RWPE2 (cell line): ENCODE measurements at regions not wholly inside any gene's neighbourhood (a gene's known extent, or its start where the extent isn't known, plus 50 kb on each side); places are given as distances from the start of the nearest gene placed in this dataset.

ENCODE experiments used
- ATAC-seq: fragments of 200-7000 bp; cut with Tn5 transposase; 3 replicates; pipeline ENCODE4 v1.9.1; 2021; ENCODE audit warnings: low read depth
- DNase-seq: peaks from one replicate; pipeline ENCODE4 v3.0.0-alpha.2; 2020; ENCODE audit warnings: low spot score
- H3K27ac ChIP-seq: fragments of 450-650 bp; 2 replicates; pipeline ENCODE4 v1.5.1; 2017; ENCODE audit warnings: mild to moderate bottlenecking; ENCODE audit not compliant: poor library complexity, severe bottlenecking
- H3K27me3 ChIP-seq: fragments of 250-450 bp; sonication (Bioruptor Pico); 2 replicates; pipeline ENCODE4 v1.5.1; 2021; ENCODE audit warnings: mild to moderate bottlenecking, moderate library complexity; ENCODE audit not compliant: insufficient read depth, poor library complexity, severe bottlenecking
- H3K36me3 ChIP-seq: fragments of 250-450 bp; sonication (Bioruptor Pico); 2 replicates; pipeline ENCODE4 v1.5.1; 2020; ENCODE audit warnings: low read depth, mild to moderate bottlenecking, moderate library complexity
- H3K4me1 ChIP-seq: fragments of 250-450 bp; sonication (Bioruptor Pico); 2 replicates; pipeline ENCODE4 v1.5.1; 2021; ENCODE audit warnings: mild to moderate bottlenecking, moderate library complexity; ENCODE audit not compliant: insufficient read depth, poor library complexity, severe bottlenecking
- H3K4me3 ChIP-seq: fragments of 250-450 bp; sonication (Bioruptor Pico); 2 replicates; pipeline ENCODE4 v1.5.1; 2021; ENCODE audit warnings: mild to moderate bottlenecking, moderate library complexity; ENCODE audit not compliant: severe bottlenecking
- H3K9me3 ChIP-seq: fragments of 250-450 bp; sonication (Bioruptor Pico); 2 replicates; pipeline ENCODE4 v1.5.1; 2021; ENCODE audit warnings: mild to moderate bottlenecking, moderate library complexity; ENCODE audit not compliant: severe bottlenecking
- TF ChIP-seq, protein P1 (sequence below): fragments of 450-650 bp; IDR thresholded peaks from one replicate; pipeline ENCODE4 v1.5.1; 2017; ENCODE audit warnings: mild to moderate bottlenecking, moderate library complexity; ENCODE audit not compliant: poor library complexity, severe bottlenecking

DNA sequence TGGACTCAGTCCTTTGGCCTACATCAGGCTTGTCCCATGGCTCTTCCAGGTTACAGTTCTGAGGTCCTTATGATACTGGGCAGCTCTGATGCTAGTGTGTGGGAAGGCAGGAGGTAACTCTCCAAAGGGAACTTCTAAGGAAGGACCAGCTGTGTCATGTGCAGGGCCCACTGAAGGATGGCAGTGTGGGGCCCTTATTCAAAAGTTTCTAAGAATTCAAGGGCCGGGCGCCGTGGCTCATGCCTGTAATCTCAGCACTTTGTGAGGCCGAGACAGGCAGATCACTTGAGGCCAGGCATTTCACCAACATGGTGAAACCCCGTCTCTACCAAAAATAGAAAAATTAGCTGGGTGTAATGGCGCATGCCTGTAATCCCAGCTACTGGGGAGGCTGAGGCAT is 254.2 kb upstream of the HABP2 start:
- no peaks in the 10 kb centered on the region for H3K36me3 ChIP-seq
- H3K9me3 ChIP-seq = no peaks in the 10 kb centered on the region
- H3K27me3 ChIP-seq = no peaks in the 10 kb centered on the region
- ATAC-seq = no peak
- TF ChIP-seq, protein P1, sequence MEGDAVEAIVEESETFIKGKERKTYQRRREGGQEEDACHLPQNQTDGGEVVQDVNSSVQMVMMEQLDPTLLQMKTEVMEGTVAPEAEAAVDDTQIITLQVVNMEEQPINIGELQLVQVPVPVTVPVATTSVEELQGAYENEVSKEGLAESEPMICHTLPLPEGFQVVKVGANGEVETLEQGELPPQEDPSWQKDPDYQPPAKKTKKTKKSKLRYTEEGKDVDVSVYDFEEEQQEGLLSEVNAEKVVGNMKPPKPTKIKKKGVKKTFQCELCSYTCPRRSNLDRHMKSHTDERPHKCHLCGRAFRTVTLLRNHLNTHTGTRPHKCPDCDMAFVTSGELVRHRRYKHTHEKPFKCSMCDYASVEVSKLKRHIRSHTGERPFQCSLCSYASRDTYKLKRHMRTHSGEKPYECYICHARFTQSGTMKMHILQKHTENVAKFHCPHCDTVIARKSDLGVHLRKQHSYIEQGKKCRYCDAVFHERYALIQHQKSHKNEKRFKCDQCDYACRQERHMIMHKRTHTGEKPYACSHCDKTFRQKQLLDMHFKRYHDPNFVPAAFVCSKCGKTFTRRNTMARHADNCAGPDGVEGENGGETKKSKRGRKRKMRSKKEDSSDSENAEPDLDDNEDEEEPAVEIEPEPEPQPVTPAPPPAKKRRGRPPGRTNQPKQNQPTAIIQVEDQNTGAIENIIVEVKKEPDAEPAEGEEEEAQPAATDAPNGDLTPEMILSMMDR = no peak
- no peaks in the 10 kb centered on the region for H3K4me1 ChIP-seq
- DNase-seq = no peak
- H3K4me3 ChIP-seq = no peak overlapping the region
- no peak overlapping the region for H3K27ac ChIP-seq

DNA sequence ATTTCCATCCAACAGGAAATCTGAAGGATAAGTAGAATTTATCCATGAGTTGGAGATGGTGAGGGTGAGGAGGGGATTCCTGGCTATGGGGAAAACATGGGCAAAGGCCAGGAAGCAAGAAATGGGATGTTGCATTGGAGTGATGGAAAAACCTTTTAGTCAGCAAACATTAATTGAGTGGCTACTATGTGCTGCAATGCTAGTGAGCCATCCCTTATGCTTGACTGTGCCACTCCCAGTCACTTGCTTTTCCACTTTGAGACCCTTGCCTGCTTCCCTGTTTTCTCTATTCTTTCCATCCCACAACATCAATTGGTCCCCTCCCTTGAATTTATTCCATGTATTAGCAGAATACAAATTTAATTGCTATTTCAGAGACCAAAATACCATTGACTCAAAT is 252.7 kb upstream of the HABP2 start:
- H3K9me3 ChIP-seq = no peaks in the 10 kb centered on the region
- H3K4me1 ChIP-seq = no peaks in the 10 kb centered on the region
- H3K27me3 ChIP-seq = no peaks in the 10 kb centered on the region
- ATAC-seq (no peak), DNase-seq (no peak)
- TF ChIP-seq, protein P1 = no peak
- H3K36me3 ChIP-seq = no peaks in the 10 kb centered on the region
- H3K4me3 ChIP-seq = no peak overlapping the region
- no peak overlapping the region for H3K27ac ChIP-seq

DNA sequence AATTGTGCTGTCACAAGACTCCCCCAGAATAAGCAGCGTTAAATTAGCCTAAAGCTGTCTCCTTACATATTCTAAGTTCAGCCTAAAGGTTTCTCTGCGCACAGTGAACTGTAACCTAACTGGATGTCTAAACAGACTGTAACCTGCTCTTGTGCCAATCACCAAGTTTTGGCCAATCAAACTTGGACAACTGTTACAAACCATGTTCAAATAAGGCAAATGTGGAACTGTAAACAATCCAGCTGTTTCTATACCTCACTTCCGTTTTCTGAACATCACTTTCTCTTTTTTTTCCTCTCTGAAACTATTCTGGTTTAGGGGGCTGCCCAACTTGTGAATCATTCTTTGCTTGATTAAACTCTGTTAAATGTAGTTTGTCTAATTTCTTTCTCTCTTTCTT is 252.2 kb upstream of the HABP2 start:
- ATAC-seq = no peak
- DNase-seq = no peak
- H3K9me3 ChIP-seq = no peaks in the 10 kb centered on the region
- H3K4me1 ChIP-seq = no peaks in the 10 kb centered on the region
- no peak overlapping the region for H3K27ac ChIP-seq
- H3K4me3 ChIP-seq = no peak overlapping the region
- H3K27me3 ChIP-seq = no peaks in the 10 kb centered on the region
- TF ChIP-seq, protein P1 = no peak
- H3K36me3 ChIP-seq = no peaks in the 10 kb centered on the region

DNA sequence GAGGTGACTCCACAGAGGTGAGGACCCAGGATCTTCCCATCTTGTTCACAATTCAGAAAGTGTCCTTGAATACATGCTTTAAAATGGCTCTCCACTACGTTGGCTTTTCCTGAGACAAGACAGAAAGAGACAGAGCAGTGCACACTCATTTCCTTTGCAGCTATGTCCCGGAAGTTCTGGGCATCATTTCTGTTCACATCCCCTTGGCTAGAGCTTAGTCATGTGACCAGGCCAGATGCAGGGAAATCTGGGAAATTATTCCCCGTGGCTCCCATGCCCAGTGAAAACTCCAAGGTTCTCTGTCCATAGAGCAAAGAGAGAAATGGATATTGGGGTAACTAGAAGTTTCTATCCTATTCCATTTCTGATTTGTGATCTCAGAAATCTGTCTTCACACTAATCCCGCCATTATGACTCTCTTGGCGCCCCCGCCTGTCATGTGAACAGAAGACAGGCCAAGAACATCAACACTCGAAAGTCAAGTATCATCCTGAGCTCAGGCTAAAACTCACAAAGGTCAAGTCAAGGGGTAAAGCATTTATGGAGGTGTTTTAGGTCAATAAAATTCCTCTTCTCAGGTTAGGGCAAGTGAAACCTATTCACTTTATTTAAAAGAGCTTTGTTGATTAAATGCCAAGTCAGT is 251.4 kb upstream of the HABP2 start:
- TF ChIP-seq, protein P1 = no peak
- Histone ChIP-seq H3K36me3 (no peaks in the 10 kb centered on the region), H3K4me1 (no peaks in the 10 kb centered on the region)

DNA sequence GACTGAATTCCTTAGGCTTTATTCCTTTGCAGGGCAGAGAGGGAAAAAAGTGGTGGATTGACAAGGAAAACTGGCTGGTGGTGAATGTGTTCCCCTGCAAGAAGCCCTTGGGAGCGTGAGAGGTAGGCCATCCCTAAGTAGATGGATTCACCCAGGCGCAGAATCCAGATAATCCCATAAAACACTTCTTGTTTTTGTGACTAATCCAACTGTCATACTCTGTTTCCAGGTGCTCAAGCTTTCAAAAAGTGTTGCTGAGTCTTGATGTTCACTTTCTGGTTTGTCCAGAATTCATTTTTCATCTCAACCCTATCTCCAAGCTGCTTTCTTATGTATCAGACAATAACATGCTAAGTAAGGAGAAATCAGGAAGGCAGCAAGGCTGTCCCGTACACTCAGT is 250.8 kb upstream of the HABP2 start:
- Histone ChIP-seq H3K4me1 (no peaks in the 10 kb centered on the region), H3K36me3 (no peaks in the 10 kb centered on the region), H3K27me3 (no peaks in the 10 kb centered on the region), H3K9me3 (no peaks in the 10 kb centered on the region), H3K27ac (no peak overlapping the region), H3K4me3 (no peak overlapping the region)
- no peak for ATAC-seq
- TF ChIP-seq, protein P1 = no peak
- no peak for DNase-seq

More for the DNA sequence above, 251.4 kb upstream of the HABP2 start:
- H3K4me3 ChIP-seq = no peak overlapping the region
- DNase-seq = no peak
- ATAC-seq = no peak
- H3K27me3 ChIP-seq = no peaks in the 10 kb centered on the region
- H3K27ac ChIP-seq = no peak overlapping the region
- no peaks in the 10 kb centered on the region for H3K9me3 ChIP-seq
